ENCODE measurements at regions not wholly inside any gene's neighbourhood (a gene's known extent, or its start where the extent isn't known, plus 50 kb on each side); places are given as distances from the start of the nearest gene placed in this dataset.

DNA sequence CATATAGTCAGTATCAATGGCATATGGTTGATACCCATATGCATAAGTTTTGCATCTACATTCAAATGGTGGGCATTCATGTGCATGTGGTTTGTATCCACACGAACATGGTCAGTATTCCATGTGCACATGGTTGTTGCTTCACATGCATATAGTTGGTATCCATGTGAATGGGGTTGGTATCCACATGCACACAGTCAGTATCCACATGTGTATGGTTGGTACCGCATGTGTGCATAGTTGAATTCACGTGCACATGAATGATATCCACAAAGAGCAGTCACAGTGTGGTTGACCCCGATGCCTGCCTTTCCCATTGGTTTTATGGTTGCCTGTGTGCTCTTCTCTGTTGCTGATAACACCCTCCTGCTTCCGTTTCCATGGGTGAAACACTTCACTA lies 427.9 kb downstream of the STIM2 start:
- TF ChIP-seq POLR2A (IDR thresholded peaks at IDR 0.05; ENCODE audit: low read depth, low read length) (no peak), POLR2AphosphoS5 (IDR thresholded peaks at IDR 0.05; ENCODE audit: low read depth, low read length) (no peak)
